ENCODE measurements at regions not wholly inside any gene's neighbourhood (a gene's known extent, or its start where the extent isn't known, plus 50 kb on each side); places are given as distances from the start of the nearest gene placed in this dataset.
A peak's percentile ranks its signal among the peaks of the same experiment; 100 is the strongest.

- Histone ChIP-seq H3K27ac (no peak overlapping the region), H3K27me3 (no peaks in the 10 kb centered on the region), H3K4me1 (replicated peaks in 1 of 2) (peaks cover 14 to 26% of the 10 kb centered on the region in 2 donors), H3K9me3 (replicated peaks in 1 of 3) (no peaks in the 10 kb centered on the region), H3K4me3 (no peak overlapping the region), H3K36me3 (replicated peaks in 1 of 2) (no peaks in the 10 kb centered on the region)
- no peak for DNase-seq
- TF ChIP-seq CTCF (IDR thresholded peaks at IDR 0.05) = no peak
- no peak for TF ChIP-seq POLR2A (IDR thresholded peaks at IDR 0.05)
- intact Hi-C loops (cut with DNase I) = no loop called here
Observed at GRCh38 chr3:177613901-177614300, 416.6 kb upstream of the TBL1XR1 start.

- Histone ChIP-seq H3K27ac (peak overlapping the region in 1 of 5 donors; percentile 0), H3K4me1 (replicated peaks in 1 of 2) (peaks cover 14 to 36% of the 10 kb centered on the region in 2 donors), H3K4me3 (no peak overlapping the region), H3K9me3 (replicated peaks in 1 of 3) (no peaks in the 10 kb centered on the region), H3K36me3 (replicated peaks in 1 of 2) (no peaks in the 10 kb centered on the region), H3K27me3 (no peaks in the 10 kb centered on the region)
- 20 to 37% (median 33%) methylated on average over 2 of the region's 2 CpGs for WGBS, 4 donors
- intact Hi-C loops (cut with DNase I) = no loop called here
- DNase-seq = peak; percentile 55 to 91 (median 86)
- no peak for TF ChIP-seq CTCF (IDR thresholded peaks at IDR 0.05)
- TF ChIP-seq POLR2A (IDR thresholded peaks at IDR 0.05) = no peak
Observed at GRCh38 chr3:177615015-177615414, 417.7 kb upstream of the TBL1XR1 start.

GRCh38 chr3:177618873-177619733 lies 421.8 kb upstream of the TBL1XR1 start:
- peak overlapping the region in 1 of 4 donors; percentile 8 for H3K4me3 ChIP-seq
- no peaks in the 10 kb centered on the region for H3K27me3 ChIP-seq
- 20 to 30% (median 27%) methylated on average over 8 of the region's 8 CpGs for WGBS, 4 donors
- TF ChIP-seq POLR2A (IDR thresholded peaks at IDR 0.05) (no peak), CTCF (IDR thresholded peaks at IDR 0.05) (no peak)
- intact Hi-C loops (cut with DNase I) = no loop called here
- no peaks in the 10 kb centered on the region for H3K9me3 ChIP-seq (replicated peaks in 1 of 3)
- DNase-seq = no peak
- peaks cover 14 to 39% of the 10 kb centered on the region in 2 donors for H3K4me1 ChIP-seq (replicated peaks in 1 of 2)
- no peaks in the 10 kb centered on the region for H3K36me3 ChIP-seq (replicated peaks in 1 of 2)
- peak overlapping the region in 3 of 5 donors; percentile 4 to 33 (median 10) for H3K27ac ChIP-seq

- no peaks in the 10 kb centered on the region for H3K9me3 ChIP-seq (replicated peaks in 1 of 3)
- H3K4me3 ChIP-seq = no peak overlapping the region
- peak overlapping the region in 1 of 5 donors; percentile 10 for H3K27ac ChIP-seq
- no peak for DNase-seq
- peaks cover 11 to 33% of the 10 kb centered on the region in 2 donors for H3K4me1 ChIP-seq (replicated peaks in 1 of 2)
- WGBS, 4 donors = 90 to 96% (median 93%) methylated on average over 9 of the region's 9 CpGs
- intact Hi-C loops (cut with DNase I) = no loop called here
- H3K36me3 ChIP-seq (replicated peaks in 1 of 2) = no peaks in the 10 kb centered on the region
- TF ChIP-seq CTCF (IDR thresholded peaks at IDR 0.05) (no peak), POLR2A (IDR thresholded peaks at IDR 0.05) (no peak)
- no peaks in the 10 kb centered on the region for H3K27me3 ChIP-seq
Observed at GRCh38 chr3:177620073-177620472, 422.8 kb upstream of the TBL1XR1 start.

Data from adrenal gland (tissue), 9 donors.